Right lobe of liver (tissue), 6 donors: ENCODE measurements at regions not wholly inside any gene's neighbourhood (a gene's known extent, or its start where the extent isn't known, plus 50 kb on each side); places are given as distances from the start of the nearest gene placed in this dataset.
A peak's percentile ranks its signal among the peaks of the same experiment; 100 is the strongest.

Source experiments
- ATAC-seq, 4 donors: fragments of 200-7000 bp; cut with Tn5 transposase; one replicate each; pipeline ENCODE4 v1.9.1; 2020; ENCODE audit warnings: mild to moderate bottlenecking in 4 of 4, moderate library complexity in 4 of 4
- DNase-seq, 3 donors: peaks; one replicate each; pipeline ENCODE4 v3.0.0-alpha.2; 2020
- H3K27ac ChIP-seq, 3 donors: fragments of 200-600 bp; one replicate each; pipeline ENCODE4 v1.8.0; 2022
- H3K27me3 ChIP-seq, 2 donors: fragments of 200-600 bp; one replicate each; pipeline ENCODE4 v1.8.0; 2022
- H3K36me3 ChIP-seq, 4 donors: fragments of 200-600 bp; sonication (generic) in 1 of 4; one replicate each; pipeline versions ENCODE4 v1.5.1 to v1.8.0; 2017 to 2022; ENCODE audit warnings: control low read depth in 1 of 4
- H3K4me1 ChIP-seq, 4 donors: fragments of 200-600 bp; sonication (generic) in 1 of 4; one replicate each; pipeline versions ENCODE4 v1.5.1 to v1.8.0; 2017 to 2022; ENCODE audit warnings: control low read depth in 1 of 4
- H3K4me3 ChIP-seq, 3 donors: fragments of 200-600 bp; one replicate each; pipeline ENCODE4 v1.8.0; 2022
- H3K9me3 ChIP-seq, 4 donors: fragments of 200-600 bp; sonication (generic) in 1 of 4; one replicate each; pipeline versions ENCODE4 v1.5.1 to v1.8.0; 2017 to 2022; ENCODE audit warnings: control low read depth in 1 of 4
- CTCF ChIP-seq, 4 donors: fragments of 200-600 bp in 3 of 4; fragments of 450-650 bp in 1 of 4; IDR thresholded peaks; one replicate each; pipeline versions ENCODE4 v1.5.1 to v1.8.0; 2016 to 2022; ENCODE audit warnings: antibody characterized with exemption in 4 of 4, mild to moderate bottlenecking in 2 of 4
- POLR2A ChIP-seq: fragments of 450-650 bp; IDR thresholded peaks from one replicate; pipeline ENCODE4 v1.6.1; 2017; ENCODE audit warnings: antibody characterized with exemption, mild to moderate bottlenecking
- WGBS: methylation state at CpG from one replicate; pipeline ENCODE4 v1.1.6; 2018; ENCODE audit warnings: low coverage, low lambda C conversion rate; ENCODE audit not compliant: insufficient coverage; ENCODE audit errors: missing lambda C conversion rate; 5-methylcytosine and 5-hydroxymethylcytosine counted together
- intact Hi-C, 2 donors: fragments of 100-400 bp; cut with DNase I; formaldehyde crosslinking; loops; one replicate each; pipeline versions ENCODE4 v1.11.2 to v1.14.1; 2022
- donor health status: DM: no; HTN: yes; CAD: no.
- donor health status: DM: no; HTN: no; CAD: no.
- donor health status: DM: no; HTN: no; CAD: no.
- donor health status: DM: no; HTN: yes; CAD: no.
- donor health status: DM: no; HTN: yes; CAD: no.

- Histone ChIP-seq H3K36me3 (no peaks in the 10 kb centered on the region), H3K4me3 (no peak overlapping the region), H3K9me3 (no peaks in the 10 kb centered on the region), H3K27me3 (no peaks in the 10 kb centered on the region), H3K4me1 (no peaks in the 10 kb centered on the region), H3K27ac (no peak overlapping the region)
- intact Hi-C loops, result no loop called here
- DNase-seq (no peak), ATAC-seq (no peak)
- TF ChIP-seq POLR2A (no peak), CTCF (IDR thresholded peaks at IDR 0.05) (no peak)
- WGBS, result 72% methylated on average over 5 of the region's 5 CpGs
Observed at GRCh38 chr3:31224936-31225335, 307.8 kb upstream of the STT3B start.

- Histone ChIP-seq H3K27ac (no peak overlapping the region), H3K4me3 (no peak overlapping the region), H3K9me3 (no peaks in the 10 kb centered on the region), H3K4me1 (no peaks in the 10 kb centered on the region), H3K27me3 (no peaks in the 10 kb centered on the region), H3K36me3 (no peaks in the 10 kb centered on the region)
- TF ChIP-seq POLR2A (no peak), CTCF (IDR thresholded peaks at IDR 0.05) (no peak)
- DNase-seq, result no peak
- intact Hi-C loops, result no loop called here
- WGBS, result 50% methylated on average over 2 of the region's 3 CpGs
- no peak for ATAC-seq
Observed at GRCh38 chr3:31225923-31226322, 306.8 kb upstream of the STT3B start.

GRCh38 chr3:31226346-31226745, 306.4 kb upstream of the STT3B start:
- ATAC-seq (peak in 1 of 4 donors; percentile 18), DNase-seq (no peak)
- Histone ChIP-seq H3K27me3 (no peaks in the 10 kb centered on the region), H3K4me1 (no peaks in the 10 kb centered on the region), H3K9me3 (no peaks in the 10 kb centered on the region), H3K27ac (no peak overlapping the region), H3K36me3 (no peaks in the 10 kb centered on the region), H3K4me3 (no peak overlapping the region)
- 45% methylated on average over 3 of the region's 3 CpGs for WGBS
- no peak for TF ChIP-seq POLR2A
- TF ChIP-seq CTCF (IDR thresholded peaks at IDR 0.05), result no peak
- intact Hi-C loops, result no loop called here

GRCh38 chr3:31227131-31227562, 305.6 kb upstream of the STT3B start:
- Histone ChIP-seq H3K27ac (no peak overlapping the region), H3K9me3 (no peaks in the 10 kb centered on the region), H3K27me3 (no peaks in the 10 kb centered on the region), H3K4me3 (no peak overlapping the region), H3K4me1 (no peaks in the 10 kb centered on the region), H3K36me3 (no peaks in the 10 kb centered on the region)
- DNase-seq, result no peak
- intact Hi-C loops, result no loop called here
- peak in 2 of 4 donors; percentile 33 to 41 for ATAC-seq
- TF ChIP-seq POLR2A (no peak), CTCF (IDR thresholded peaks at IDR 0.05) (no peak)
- 37% methylated on average over 2 of the region's 3 CpGs for WGBS
